ENCODE measurements at regions not wholly inside any gene's neighbourhood (a gene's known extent, or its start where the extent isn't known, plus 50 kb on each side); places are given as distances from the start of the nearest gene placed in this dataset.

GRCh38 chr4:12844141-12844540 lies 640.0 kb downstream of the RAB28 start:
- no peaks in the 10 kb centered on the region for H3K9me2 ChIP-seq (ENCODE audit: insufficient read depth, low read length)
- no peak overlapping the region for H3K4me2 ChIP-seq (ENCODE audit: low read length)
- no peaks in the 10 kb centered on the region for H4K20me1 ChIP-seq (ENCODE audit: insufficient read depth)
- TF ChIP-seq EP300 (conservative IDR thresholded peaks at IDR 0.05; ENCODE audit: poor library complexity, severe bottlenecking) (no peak), MXI1 (conservative IDR thresholded peaks at IDR 0.05; ENCODE audit: poor library complexity, severe bottlenecking) (no peak), TAF1 (IDR thresholded peaks at IDR 0.05; ENCODE audit: low read depth) (no peak), REST (IDR thresholded peaks at IDR 0.05; ENCODE audit: borderline replicate concordance) (no peak), CTCF (IDR thresholded peaks at IDR 0.05; ENCODE audit: poor library complexity, severe bottlenecking) (no peak), POLR2AphosphoS5 (IDR thresholded peaks at IDR 0.05) (no peak), SMC3 (conservative IDR thresholded peaks at IDR 0.05; ENCODE audit: poor library complexity) (no peak), RAD21 (conservative IDR thresholded peaks at IDR 0.05) (no peak), EZH2 (IDR thresholded peaks at IDR 0.05; ENCODE audit: borderline replicate concordance, insufficient read depth, low read length, poor library complexity, severe bottlenecking) (no peak)
- H3K79me2 ChIP-seq (replicated peaks; ENCODE audit: insufficient read depth, low read length), result no peaks in the 10 kb centered on the region
- no peak overlapping the region for H2AFZ ChIP-seq (ENCODE audit: low read depth, low read length)
- no peaks in the 10 kb centered on the region for H3K9me3 ChIP-seq (ENCODE audit: low read length)
- H3K27ac ChIP-seq (ENCODE audit: low read length), result no peak overlapping the region
- H3K36me3 ChIP-seq (ENCODE audit: insufficient read depth, low read length), result no peaks in the 10 kb centered on the region
- H3K4me3 ChIP-seq (ENCODE audit: low read length), result no peak overlapping the region
- H3K9ac ChIP-seq (ENCODE audit: low read length), result no peak overlapping the region
- no peaks in the 10 kb centered on the region for H3K27me3 ChIP-seq (ENCODE audit: insufficient read depth, low read depth, low read length)
- no peaks in the 10 kb centered on the region for H3F3A ChIP-seq (ENCODE audit: insufficient read depth, low read length, poor library complexity, severe bottlenecking)

GRCh38 chr4:12827966-12828365 lies 656.2 kb downstream of the RAB28 start:
- Histone ChIP-seq H3K9ac (ENCODE audit: low read length) (no peak overlapping the region), H3K4me3 (ENCODE audit: low read length) (no peak overlapping the region), H3K27ac (ENCODE audit: low read length) (no peak overlapping the region), H4K20me1 (ENCODE audit: insufficient read depth) (no peaks in the 10 kb centered on the region), H3K9me2 (ENCODE audit: insufficient read depth, low read length) (no peaks in the 10 kb centered on the region), H3F3A (ENCODE audit: insufficient read depth, low read length, poor library complexity, severe bottlenecking) (no peaks in the 10 kb centered on the region), H3K9me3 (ENCODE audit: low read length) (no peaks in the 10 kb centered on the region), H3K36me3 (ENCODE audit: insufficient read depth, low read length) (no peaks in the 10 kb centered on the region), H3K27me3 (ENCODE audit: insufficient read depth, low read depth, low read length) (no peaks in the 10 kb centered on the region), H3K4me2 (ENCODE audit: low read length) (no peak overlapping the region), H3K79me2 (replicated peaks; ENCODE audit: insufficient read depth, low read length) (no peaks in the 10 kb centered on the region), H2AFZ (ENCODE audit: low read depth, low read length) (no peak overlapping the region)
- no peak for TF ChIP-seq SMC3 (conservative IDR thresholded peaks at IDR 0.05; ENCODE audit: poor library complexity)
- no peak for TF ChIP-seq EZH2 (IDR thresholded peaks at IDR 0.05; ENCODE audit: borderline replicate concordance, insufficient read depth, low read length, poor library complexity, severe bottlenecking)
- no peak for TF ChIP-seq EP300 (conservative IDR thresholded peaks at IDR 0.05; ENCODE audit: poor library complexity, severe bottlenecking)
- TF ChIP-seq POLR2AphosphoS5 (IDR thresholded peaks at IDR 0.05), result no peak
- no peak for TF ChIP-seq REST (IDR thresholded peaks at IDR 0.05; ENCODE audit: borderline replicate concordance)
- TF ChIP-seq RAD21 (conservative IDR thresholded peaks at IDR 0.05), result no peak
- TF ChIP-seq MXI1 (conservative IDR thresholded peaks at IDR 0.05; ENCODE audit: poor library complexity, severe bottlenecking), result no peak
- no peak for TF ChIP-seq TAF1 (IDR thresholded peaks at IDR 0.05; ENCODE audit: low read depth)
- TF ChIP-seq CTCF (IDR thresholded peaks at IDR 0.05; ENCODE audit: poor library complexity, severe bottlenecking), result no peak
